ENCODE measurements at regions not wholly inside any gene's neighbourhood (a gene's known extent, or its start where the extent isn't known, plus 50 kb on each side); places are given as distances from the start of the nearest gene placed in this dataset.
"Not testable (repeated sequence)": the region's sequence is repeated elsewhere in the genome, so short reads cannot be mapped to it uniquely, and the experiment has no call there.

GRCh38 chr13:79898996-79899395, 418.0 kb downstream of the NDFIP2 start:
- TF ChIP-seq CTCF (IDR thresholded peaks at IDR 0.05; ENCODE audit: insufficient read depth, low read length, poor library complexity, severe bottlenecking): no peak
- H3K27me3 ChIP-seq (ENCODE audit: control insufficient read depth, insufficient read depth, low read length): no peaks in the 10 kb centered on the region
- DNase-seq (ENCODE audit: low read depth): no peak
- no peak overlapping the region for H3K4me3 ChIP-seq (ENCODE audit: low read depth, low read length)
- no peaks in the 10 kb centered on the region for H3K36me3 ChIP-seq (ENCODE audit: control insufficient read depth, insufficient read depth, low read length)

GRCh38 chr13:79898202-79898826, 417.4 kb downstream of the NDFIP2 start:
- TF ChIP-seq CTCF (IDR thresholded peaks at IDR 0.05; ENCODE audit: insufficient read depth, low read length, poor library complexity, severe bottlenecking): no peak
- Histone ChIP-seq H3K4me3 (ENCODE audit: low read depth, low read length) (no peak overlapping the region), H3K27me3 (ENCODE audit: control insufficient read depth, insufficient read depth, low read length) (no peaks in the 10 kb centered on the region), H3K36me3 (ENCODE audit: control insufficient read depth, insufficient read depth, low read length) (no peaks in the 10 kb centered on the region)
- DNase-seq (ENCODE audit: low read depth): no peak

- no peak overlapping the region for H3K4me3 ChIP-seq (ENCODE audit: low read depth, low read length)
- no peaks in the 10 kb centered on the region for H3K36me3 ChIP-seq (ENCODE audit: control insufficient read depth, insufficient read depth, low read length)
- no peaks in the 10 kb centered on the region for H3K27me3 ChIP-seq (ENCODE audit: control insufficient read depth, insufficient read depth, low read length)
- no peak for DNase-seq (ENCODE audit: low read depth)
- no peak for TF ChIP-seq CTCF (IDR thresholded peaks at IDR 0.05; ENCODE audit: insufficient read depth, low read length, poor library complexity, severe bottlenecking)
These were observed 415.9 kb downstream of the NDFIP2 start for GRCh38 chr13:79896851-79897250.

- TF ChIP-seq CTCF (IDR thresholded peaks at IDR 0.05; ENCODE audit: insufficient read depth, low read length, poor library complexity, severe bottlenecking): no peak
- Histone ChIP-seq H3K27me3 (ENCODE audit: control insufficient read depth, insufficient read depth, low read length) (no peaks in the 10 kb centered on the region), H3K36me3 (ENCODE audit: control insufficient read depth, insufficient read depth, low read length) (no peaks in the 10 kb centered on the region), H3K4me3 (ENCODE audit: low read depth, low read length) (no peak overlapping the region)
- no peak for DNase-seq (ENCODE audit: low read depth)
These were observed 414.5 kb downstream of the NDFIP2 start for GRCh38 chr13:79895416-79895815.

- H3K27me3 ChIP-seq (ENCODE audit: control insufficient read depth, insufficient read depth, low read length); H3K4me3 ChIP-seq (ENCODE audit: low read depth, low read length); DNase-seq (ENCODE audit: low read depth); H3K36me3 ChIP-seq (ENCODE audit: control insufficient read depth, insufficient read depth, low read length): not testable (repeated sequence)
These were observed 406.3 kb downstream of the NDFIP2 start for GRCh38 chr13:79887278-79887677.

- no peak overlapping the region for H3K4me3 ChIP-seq (ENCODE audit: low read depth, low read length)
- no peak for TF ChIP-seq CTCF (IDR thresholded peaks at IDR 0.05; ENCODE audit: insufficient read depth, low read length, poor library complexity, severe bottlenecking)
- H3K36me3 ChIP-seq (ENCODE audit: control insufficient read depth, insufficient read depth, low read length): no peaks in the 10 kb centered on the region
- H3K27me3 ChIP-seq (ENCODE audit: control insufficient read depth, insufficient read depth, low read length): no peaks in the 10 kb centered on the region
- no peak for DNase-seq (ENCODE audit: low read depth)
These were observed 405.6 kb downstream of the NDFIP2 start for GRCh38 chr13:79886601-79887000.
